ENCODE measurements at regions not wholly inside any gene's neighbourhood (a gene's known extent, or its start where the extent isn't known, plus 50 kb on each side); places are given as distances from the start of the nearest gene placed in this dataset.
"Not testable (repeated sequence)": the region's sequence is repeated elsewhere in the genome, so short reads cannot be mapped to it uniquely, and the experiment has no call there.

DNA sequence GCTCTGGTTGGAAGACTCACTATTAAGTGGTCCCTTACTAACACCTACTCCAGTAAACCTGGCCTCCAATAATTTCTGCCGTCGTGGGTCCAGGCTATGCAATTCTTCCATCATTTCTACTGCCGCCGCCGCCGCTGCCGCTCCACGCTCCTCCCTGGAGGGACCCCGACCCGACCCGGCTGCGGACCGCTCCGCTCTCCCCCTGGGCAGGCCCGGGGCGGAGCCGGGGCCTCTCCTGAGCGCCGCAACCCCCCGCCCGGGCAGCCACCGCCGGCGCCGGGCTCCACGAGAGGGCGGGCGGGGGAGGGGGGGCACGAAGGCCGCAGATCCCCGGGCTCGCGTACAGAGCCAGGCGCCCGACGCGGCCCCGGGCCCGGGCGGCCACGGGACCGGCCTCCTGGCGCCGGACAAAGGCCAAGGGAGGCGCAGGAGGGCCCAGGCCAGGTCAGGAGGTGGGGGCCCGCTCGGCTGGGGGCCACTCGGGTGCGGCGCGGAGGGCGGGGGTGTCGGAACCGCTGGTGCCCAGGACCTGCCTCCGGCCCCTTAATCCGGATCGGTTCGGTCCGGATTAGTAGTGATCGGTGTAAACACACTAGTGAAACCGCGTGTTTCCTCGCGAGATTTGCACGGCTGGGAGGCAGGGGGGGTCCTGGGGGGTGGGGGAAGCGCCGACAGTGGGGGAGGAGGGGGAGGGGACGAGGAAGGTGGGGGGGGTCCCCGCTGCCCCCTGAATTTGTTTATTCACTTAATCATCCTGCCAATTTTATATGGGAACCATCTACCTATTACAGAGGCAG lies 215.1 kb upstream of the CCL2 start:
- DNase-seq (ENCODE audit: unreplicated experiment); H3K36me3 Mint-ChIP-seq (ENCODE audit: insufficient read depth, unreplicated experiment); intact Hi-C loops (cut with micrococcal nuclease); H3K27me3 Mint-ChIP-seq (ENCODE audit: insufficient read depth, unreplicated experiment); H3K4me1 Mint-ChIP-seq (ENCODE audit: insufficient read depth, unreplicated experiment); BruUV-seq (replicated peaks); POLR2A ChIA-PET; CTCF ChIA-PET; H3K27ac Mint-ChIP-seq (ENCODE audit: low read depth, unreplicated experiment); H3K4me3 Mint-ChIP-seq (ENCODE audit: unreplicated experiment): not testable (repeated sequence)
- H3K9me3 Mint-ChIP-seq (ENCODE audit: unreplicated experiment) = peaks cover 28% of the 10 kb centered on the region

DNA sequence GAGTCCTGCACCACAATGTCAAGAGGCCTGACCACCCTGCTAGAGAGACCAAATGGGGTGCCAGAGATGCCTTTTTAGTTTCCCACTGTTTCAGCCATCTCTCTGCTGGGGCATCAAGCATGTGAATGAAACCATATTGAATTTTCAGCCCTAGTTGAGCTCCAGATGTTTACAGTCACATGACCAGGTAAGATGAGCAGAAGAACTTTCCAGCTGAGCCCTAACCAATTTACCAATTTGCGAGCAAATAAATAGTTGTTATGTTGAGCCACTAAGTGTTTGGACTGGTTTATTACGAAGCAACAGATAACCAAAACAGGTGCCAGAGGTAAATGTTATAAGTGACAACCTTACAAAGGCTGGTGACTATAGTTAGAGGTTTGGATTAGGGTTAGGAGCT lies 209.1 kb upstream of the CCL2 start:
- ChIA-PET POLR2A (no interaction called here), CTCF (interaction anchor here (0.7 kb wide), 1 partner anchor 122 kb away, joined by 3 read pairs; no protein-coding TSS in a partner anchor)
- intact Hi-C loops (cut with micrococcal nuclease) = no loop called here
- Mint-ChIP-seq H3K4me1 (ENCODE audit: insufficient read depth, unreplicated experiment) (no peaks in the 10 kb centered on the region), H3K27ac (ENCODE audit: low read depth, unreplicated experiment) (no peak overlapping the region), H3K9me3 (ENCODE audit: unreplicated experiment) (peaks cover 32% of the 10 kb centered on the region), H3K36me3 (ENCODE audit: insufficient read depth, unreplicated experiment) (no peaks in the 10 kb centered on the region), H3K27me3 (ENCODE audit: insufficient read depth, unreplicated experiment) (no peaks in the 10 kb centered on the region), H3K4me3 (ENCODE audit: unreplicated experiment) (no peak overlapping the region)
- no TSS peak for BruUV-seq (replicated peaks)
- no peak for DNase-seq (ENCODE audit: unreplicated experiment)
- TF ChIP-seq, protein P1, sequence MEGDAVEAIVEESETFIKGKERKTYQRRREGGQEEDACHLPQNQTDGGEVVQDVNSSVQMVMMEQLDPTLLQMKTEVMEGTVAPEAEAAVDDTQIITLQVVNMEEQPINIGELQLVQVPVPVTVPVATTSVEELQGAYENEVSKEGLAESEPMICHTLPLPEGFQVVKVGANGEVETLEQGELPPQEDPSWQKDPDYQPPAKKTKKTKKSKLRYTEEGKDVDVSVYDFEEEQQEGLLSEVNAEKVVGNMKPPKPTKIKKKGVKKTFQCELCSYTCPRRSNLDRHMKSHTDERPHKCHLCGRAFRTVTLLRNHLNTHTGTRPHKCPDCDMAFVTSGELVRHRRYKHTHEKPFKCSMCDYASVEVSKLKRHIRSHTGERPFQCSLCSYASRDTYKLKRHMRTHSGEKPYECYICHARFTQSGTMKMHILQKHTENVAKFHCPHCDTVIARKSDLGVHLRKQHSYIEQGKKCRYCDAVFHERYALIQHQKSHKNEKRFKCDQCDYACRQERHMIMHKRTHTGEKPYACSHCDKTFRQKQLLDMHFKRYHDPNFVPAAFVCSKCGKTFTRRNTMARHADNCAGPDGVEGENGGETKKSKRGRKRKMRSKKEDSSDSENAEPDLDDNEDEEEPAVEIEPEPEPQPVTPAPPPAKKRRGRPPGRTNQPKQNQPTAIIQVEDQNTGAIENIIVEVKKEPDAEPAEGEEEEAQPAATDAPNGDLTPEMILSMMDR (IDR thresholded peaks at IDR 0.05; ENCODE audit: unreplicated experiment) = no peak

DNA sequence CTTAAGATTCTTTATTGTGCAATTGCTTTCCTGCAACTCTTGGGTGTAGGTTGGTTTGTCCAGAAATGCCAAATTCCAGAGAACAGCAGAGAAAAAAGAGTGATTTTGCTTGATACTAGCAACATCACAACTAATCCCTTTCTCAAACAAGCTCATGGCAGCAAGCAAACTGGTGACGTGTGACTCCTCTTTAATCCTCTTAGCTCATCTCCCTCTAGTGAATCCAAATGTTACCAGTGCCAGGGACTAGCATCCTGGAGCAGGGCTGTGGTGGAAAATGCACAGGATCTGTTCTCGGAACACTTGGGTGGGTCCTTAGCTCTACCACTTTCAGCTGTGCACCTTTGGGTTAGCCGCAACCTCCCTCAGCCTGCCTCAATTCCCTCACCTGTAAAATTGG lies 204.0 kb upstream of the CCL2 start:
- no peak overlapping the region for H3K27ac Mint-ChIP-seq (ENCODE audit: low read depth, unreplicated experiment)
- intact Hi-C loops (cut with micrococcal nuclease) = no loop called here
- TF ChIP-seq, protein P1 (IDR thresholded peaks at IDR 0.05; ENCODE audit: unreplicated experiment) = no peak
- CTCF ChIA-PET = no interaction called here
- no peaks in the 10 kb centered on the region for H3K27me3 Mint-ChIP-seq (ENCODE audit: insufficient read depth, unreplicated experiment)
- BruUV-seq (replicated peaks) = no TSS peak
- peaks cover 47% of the 10 kb centered on the region for H3K9me3 Mint-ChIP-seq (ENCODE audit: unreplicated experiment)
- no peaks in the 10 kb centered on the region for H3K4me1 Mint-ChIP-seq (ENCODE audit: insufficient read depth, unreplicated experiment)
- no peak for DNase-seq (ENCODE audit: unreplicated experiment)
- H3K4me3 Mint-ChIP-seq (ENCODE audit: unreplicated experiment) = no peak overlapping the region
- POLR2A ChIA-PET = no interaction called here
- H3K36me3 Mint-ChIP-seq (ENCODE audit: insufficient read depth, unreplicated experiment) = no peaks in the 10 kb centered on the region

DNA sequence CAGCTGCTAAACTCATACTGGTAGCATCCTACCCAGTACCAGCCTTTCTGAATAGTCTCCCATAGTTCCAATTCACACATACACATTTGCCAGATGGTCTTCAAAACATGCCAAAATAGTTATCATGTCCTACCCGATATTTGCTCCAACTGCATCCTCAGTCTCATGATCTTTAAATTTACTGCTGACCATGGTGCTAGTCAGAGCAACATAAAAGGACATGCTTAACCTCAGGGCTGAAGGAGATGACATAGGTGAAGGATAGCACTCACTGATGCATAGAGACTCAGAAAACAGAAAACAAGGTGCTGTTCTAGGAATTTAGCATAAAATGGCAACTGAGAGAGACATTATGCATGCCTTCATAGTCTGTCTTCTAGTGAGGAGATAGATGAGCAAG lies 200.6 kb upstream of the CCL2 start:
- H3K27me3 Mint-ChIP-seq (ENCODE audit: insufficient read depth, unreplicated experiment) = no peaks in the 10 kb centered on the region
- no peaks in the 10 kb centered on the region for H3K4me1 Mint-ChIP-seq (ENCODE audit: insufficient read depth, unreplicated experiment)
- ChIA-PET POLR2A (no interaction called here), CTCF (interaction anchor here (0.6 kb wide), 1 partner anchor 496 kb away, joined by 7 read pairs; no protein-coding TSS in a partner anchor)
- H3K9me3 Mint-ChIP-seq (ENCODE audit: unreplicated experiment) = peaks cover 68% of the 10 kb centered on the region
- TF ChIP-seq, protein P1 (IDR thresholded peaks at IDR 0.05; ENCODE audit: unreplicated experiment) = no peak
- H3K27ac Mint-ChIP-seq (ENCODE audit: low read depth, unreplicated experiment) = no peak overlapping the region
- H3K4me3 Mint-ChIP-seq (ENCODE audit: unreplicated experiment) = no peak overlapping the region
- no peak for DNase-seq (ENCODE audit: unreplicated experiment)
- intact Hi-C loops (cut with micrococcal nuclease) = no loop called here
- no peaks in the 10 kb centered on the region for H3K36me3 Mint-ChIP-seq (ENCODE audit: insufficient read depth, unreplicated experiment)
- no TSS peak for BruUV-seq (replicated peaks)

Data from MCF 10A (cell line).